NCI-H1048 (cell line): ENCODE measurements at regions not wholly inside any gene's neighbourhood (a gene's known extent, or its start where the extent isn't known, plus 50 kb on each side); places are given as distances from the start of the nearest gene placed in this dataset.
"Not testable (repeated sequence)": the region's sequence is repeated elsewhere in the genome, so short reads cannot be mapped to it uniquely, and the experiment has no call there.

Experiments
- DNase-seq: peaks from one replicate; lab custom pipeline; 2025; lab: John Stamatoyannopoulos, UW

GRCh38 chr4:170272959-170273358 is 183.2 kb upstream of the AADAT start:
- DNase-seq = no peak

DNA sequence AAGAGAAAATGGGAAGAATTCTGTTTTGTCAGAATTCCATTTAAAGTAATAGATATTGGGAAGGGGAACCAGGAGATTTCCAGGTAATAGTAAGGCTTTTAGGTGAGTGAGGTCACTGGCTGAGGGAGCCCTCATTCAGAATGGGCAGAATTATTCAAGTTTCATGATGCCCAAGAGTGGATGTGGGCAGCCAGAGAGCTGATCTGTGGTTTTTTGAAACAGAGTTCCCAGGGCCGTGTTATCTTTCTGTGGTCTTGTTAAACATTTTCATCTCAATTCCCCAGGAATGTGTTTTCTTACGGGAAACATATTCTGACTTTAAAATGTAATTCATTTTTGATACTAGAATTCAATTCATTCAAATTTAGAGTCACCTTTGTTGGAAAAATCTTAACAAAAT is 182.0 kb upstream of the AADAT start:
- DNase-seq = no peak

DNA sequence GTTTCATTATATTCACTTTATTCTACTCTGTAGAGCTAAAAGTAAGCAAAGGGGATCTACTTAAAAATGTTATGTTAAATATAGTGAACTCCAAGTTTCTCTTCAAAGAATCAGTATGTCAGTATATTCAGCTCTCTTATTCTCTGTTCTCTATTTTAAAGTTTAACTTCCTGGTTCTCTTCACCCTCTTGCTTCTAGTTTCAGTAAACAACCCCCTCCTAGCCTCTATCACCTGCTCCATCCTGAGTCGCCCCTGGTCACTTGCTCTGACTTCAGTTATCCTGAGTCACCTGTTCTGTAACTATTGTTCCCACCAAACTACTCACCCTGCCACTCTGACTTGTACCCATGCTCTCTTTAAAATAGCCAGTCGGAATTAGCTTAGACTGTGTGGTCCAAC is 180.9 kb upstream of the AADAT start:
- no peak for DNase-seq

GRCh38 chr4:170269950-170270349 is 180.2 kb upstream of the AADAT start:
- DNase-seq = no peak

- peak; percentile 83 for DNase-seq
Measured at GRCh38 chr4:170259631-170260153, 169.9 kb upstream of the AADAT start.

GRCh38 chr4:170256807-170257206 is 167.1 kb upstream of the AADAT start:
- DNase-seq = no peak

DNA sequence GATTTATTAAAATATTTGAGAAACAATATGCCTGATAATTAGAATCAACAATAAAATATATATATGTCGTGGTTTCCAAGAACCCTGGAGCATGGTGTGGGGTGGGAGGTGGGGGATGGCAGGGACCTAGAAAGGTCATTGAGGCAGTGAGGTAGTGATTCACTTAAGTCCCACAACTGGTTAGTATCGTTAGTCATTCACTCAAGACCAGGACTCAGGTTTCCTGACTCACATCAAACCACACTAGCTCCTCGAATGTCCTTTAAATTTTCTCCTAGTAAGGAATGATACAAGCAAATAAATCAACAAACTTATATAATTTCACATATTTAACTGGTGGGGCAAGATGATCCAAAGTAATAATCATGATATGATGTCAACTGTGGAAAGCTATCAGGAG is 158.8 kb upstream of the AADAT start:
- DNase-seq = no peak

DNA sequence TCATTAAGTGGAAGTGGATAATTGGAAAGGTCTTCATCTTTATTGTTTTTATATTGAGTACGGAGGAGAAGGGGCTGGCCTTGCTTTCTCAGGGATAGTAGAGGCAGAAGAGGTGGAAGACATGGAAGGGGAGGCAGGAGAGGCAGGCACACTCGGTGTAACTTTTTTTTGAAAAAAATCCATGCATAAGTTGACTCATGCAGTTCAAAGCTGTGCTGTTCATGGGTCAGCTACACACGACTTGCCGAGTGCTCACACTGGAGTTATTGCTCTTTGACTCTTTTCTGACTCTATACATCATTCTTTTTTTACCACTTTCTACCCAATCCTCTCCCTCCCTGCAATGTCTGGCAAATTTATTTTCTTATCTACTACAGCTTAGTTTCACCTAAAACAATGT is 158.3 kb upstream of the AADAT start:
- DNase-seq = no peak

DNA sequence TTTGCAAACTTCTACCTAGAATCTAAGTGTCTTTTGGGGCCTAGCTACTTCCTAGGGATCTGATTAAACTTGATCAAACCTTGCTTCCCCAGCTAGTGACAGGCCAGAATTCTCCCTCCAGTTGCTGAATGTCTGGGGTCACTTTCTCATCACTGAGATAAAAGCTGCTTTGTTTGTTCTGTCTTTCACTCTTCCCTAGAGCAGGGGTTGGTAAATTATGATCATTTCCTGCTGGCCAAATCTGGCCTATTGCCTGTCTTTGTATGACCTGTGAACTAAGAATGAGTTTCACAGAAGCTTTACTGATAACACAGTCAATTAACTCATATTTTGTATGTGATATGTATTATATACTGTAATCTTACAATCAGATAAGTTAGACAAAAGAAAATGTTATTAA is 157.8 kb upstream of the AADAT start:
- DNase-seq = no peak

DNA sequence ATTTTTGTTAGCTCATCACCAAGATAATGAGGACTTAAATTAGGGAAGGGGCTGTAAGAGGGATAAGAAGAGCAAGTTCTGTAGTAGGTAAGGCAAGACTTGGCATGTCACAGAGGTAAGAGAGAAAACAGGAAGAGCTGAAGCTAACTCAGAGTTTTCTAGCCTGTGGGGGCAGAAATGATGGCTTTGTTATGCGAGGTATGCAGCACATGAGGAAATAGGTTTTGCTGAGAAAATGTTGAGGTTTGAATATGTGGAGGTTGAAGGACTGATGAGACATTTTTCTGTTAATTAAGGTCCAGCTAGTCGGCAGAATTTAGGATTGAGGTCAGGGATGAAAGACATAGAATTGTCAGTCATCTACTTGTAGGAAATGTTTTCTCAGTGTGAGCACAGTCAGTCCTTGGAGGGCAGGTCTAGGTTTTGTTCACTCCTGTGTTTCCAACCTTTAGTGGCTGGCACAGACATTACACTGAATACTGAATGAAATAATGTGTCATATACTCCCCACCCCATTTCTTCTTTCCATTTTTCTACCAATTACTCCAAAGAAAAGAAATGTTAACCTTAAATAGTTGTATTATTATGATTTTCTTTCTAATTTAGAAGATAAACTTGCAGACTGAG is 154.0 kb upstream of the AADAT start:
- no peak for DNase-seq

GRCh38 chr4:170242471-170242870 is 152.7 kb upstream of the AADAT start:
- no peak for DNase-seq

DNA sequence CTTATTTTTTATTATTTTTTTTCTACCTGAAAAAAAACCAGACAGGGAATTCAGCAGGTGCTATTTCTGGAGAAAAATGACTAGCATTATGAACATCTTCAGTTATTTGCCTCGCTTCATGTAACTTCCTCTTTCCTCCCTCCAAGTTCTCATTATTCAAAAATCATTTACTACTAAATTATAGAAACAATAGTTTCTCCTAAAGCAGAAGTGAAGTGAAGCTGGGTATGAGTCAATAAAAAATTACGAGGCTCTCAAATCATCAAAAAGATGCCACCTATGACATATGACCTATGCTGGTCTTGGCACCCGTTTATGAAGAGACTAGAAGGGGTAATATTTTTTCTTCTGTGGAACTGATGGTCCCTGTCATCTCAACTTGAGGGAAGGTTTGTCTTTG is 145.0 kb upstream of the AADAT start:
- no peak for DNase-seq

DNA sequence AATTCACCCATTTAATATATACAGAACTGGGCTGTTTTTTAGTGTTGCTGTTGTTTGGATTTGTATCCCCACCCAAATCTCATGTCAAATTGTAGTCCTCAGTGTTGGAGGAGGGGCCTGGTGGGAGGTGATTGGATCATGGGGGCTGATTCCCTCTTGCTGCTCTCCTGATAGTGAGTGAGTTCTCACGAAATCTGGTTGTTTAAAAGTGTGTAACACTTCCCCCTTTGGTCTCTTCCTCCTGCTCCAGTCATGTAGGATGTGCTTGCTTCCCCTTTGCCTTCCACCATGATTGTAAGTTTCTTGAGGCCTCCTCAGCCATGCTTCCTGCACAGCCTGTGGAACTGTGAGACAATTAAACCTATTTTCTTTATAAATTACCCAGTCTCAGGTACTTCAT is 141.6 kb upstream of the AADAT start:
- DNase-seq = no peak

DNA sequence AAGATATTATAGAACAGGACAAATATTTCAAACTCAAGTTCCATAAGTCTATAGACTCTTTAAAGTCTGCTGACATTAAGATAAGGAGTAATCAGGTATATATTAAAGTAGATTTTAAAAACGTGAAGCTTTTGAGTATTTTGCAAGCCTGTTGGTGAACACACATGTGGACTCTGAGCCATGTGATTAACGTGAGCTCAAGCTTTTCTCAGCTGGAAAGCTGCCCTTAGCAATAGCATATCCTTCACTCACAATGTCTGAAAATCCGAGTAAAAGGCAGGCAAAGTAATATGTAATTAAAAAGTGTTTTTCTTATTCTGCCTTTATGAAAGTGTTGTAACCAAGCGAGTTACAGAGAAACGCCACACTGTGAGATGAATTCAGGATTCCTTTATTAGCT is 140.5 kb upstream of the AADAT start:
- no peak for DNase-seq

DNA sequence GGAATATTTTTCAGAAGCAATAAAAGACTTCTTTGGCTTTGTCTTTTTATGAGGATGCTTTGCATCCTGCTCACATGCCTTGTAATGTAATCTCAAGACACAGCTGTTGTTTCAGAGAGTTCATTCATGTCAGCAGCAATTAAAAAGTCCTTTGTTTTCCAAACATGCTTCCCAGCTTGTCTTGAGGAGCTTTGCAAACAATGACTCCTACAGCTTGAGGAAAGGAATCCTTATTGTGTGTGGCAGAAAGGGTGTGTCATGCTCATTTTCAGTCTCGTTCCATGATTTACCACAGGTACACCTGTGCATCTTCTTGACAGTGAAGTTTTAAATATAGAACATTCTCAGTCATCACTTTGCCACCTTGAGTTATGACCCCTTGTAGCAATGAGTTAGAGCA is 139.2 kb upstream of the AADAT start:
- no peak for DNase-seq

GRCh38 chr4:170227928-170228327 is 138.2 kb upstream of the AADAT start:
- DNase-seq = no peak

DNA sequence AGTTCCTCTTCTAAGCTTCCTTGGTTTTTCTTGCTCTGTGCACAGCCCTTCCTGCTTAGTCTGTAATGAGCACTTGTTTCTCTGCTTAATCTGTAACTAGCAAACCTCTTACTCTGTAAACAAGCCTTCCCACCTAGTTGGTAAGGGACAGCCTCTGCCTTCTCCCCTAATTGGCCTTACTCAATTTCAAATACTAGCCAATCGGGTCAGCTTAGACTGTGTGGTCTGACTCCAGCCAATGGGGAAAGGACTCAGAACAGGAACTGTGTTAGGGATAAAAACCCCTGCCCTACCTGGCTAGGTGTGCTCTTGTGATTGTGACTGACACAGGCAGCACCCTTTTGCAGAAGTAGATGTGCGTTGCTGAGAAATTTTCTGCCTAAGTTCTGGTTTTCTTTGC is 136.5 kb upstream of the AADAT start:
- DNase-seq = no peak

GRCh38 chr4:170214731-170215130 is 125.0 kb upstream of the AADAT start:
- no peak for DNase-seq

GRCh38 chr4:170214101-170214500 is 124.3 kb upstream of the AADAT start:
- no peak for DNase-seq

- no peak for DNase-seq
Measured at GRCh38 chr4:170202721-170203120, 113.0 kb upstream of the AADAT start.

DNA sequence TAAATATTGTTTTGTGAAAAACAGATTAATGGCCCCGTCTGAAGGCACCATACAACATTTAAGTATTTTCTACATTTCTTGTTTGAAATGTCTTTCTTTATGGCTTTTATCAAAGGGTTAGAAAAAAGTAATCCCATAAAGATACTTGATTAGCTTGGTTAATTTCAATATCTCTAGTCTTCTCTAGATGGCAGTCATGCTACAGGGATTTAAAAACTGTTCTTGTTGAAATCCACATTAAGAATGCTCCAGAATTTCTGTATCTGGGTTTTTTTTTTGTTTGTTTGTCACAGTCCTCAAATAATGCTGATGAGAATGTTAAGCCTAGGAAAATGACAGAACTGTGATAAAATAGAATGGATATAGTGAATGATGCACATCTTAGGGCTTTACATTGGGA is 109.0 kb upstream of the AADAT start:
- no peak for DNase-seq

DNA sequence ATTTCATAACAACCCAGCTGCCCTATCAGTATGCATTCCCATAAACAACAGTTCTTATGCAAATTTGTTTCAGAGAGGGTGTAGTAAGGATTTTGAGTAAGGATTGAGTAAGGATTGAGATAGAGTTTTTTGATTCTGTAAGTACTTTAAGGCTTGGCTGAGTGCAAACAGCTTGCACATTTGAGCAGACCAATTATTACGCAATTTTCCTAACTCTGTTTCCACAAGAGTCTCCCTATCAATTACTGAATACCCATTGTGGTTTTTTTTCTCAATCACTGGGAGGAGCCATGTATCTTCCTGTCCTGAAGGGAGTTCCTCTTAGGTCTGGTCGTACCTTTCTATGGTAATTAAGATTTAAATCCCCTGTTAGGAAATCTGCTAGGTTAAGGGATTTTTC is 105.0 kb upstream of the AADAT start:
- not testable (repeated sequence) for DNase-seq

- DNase-seq = no peak
Measured at GRCh38 chr4:170193496-170193895, 103.7 kb upstream of the AADAT start.

DNA sequence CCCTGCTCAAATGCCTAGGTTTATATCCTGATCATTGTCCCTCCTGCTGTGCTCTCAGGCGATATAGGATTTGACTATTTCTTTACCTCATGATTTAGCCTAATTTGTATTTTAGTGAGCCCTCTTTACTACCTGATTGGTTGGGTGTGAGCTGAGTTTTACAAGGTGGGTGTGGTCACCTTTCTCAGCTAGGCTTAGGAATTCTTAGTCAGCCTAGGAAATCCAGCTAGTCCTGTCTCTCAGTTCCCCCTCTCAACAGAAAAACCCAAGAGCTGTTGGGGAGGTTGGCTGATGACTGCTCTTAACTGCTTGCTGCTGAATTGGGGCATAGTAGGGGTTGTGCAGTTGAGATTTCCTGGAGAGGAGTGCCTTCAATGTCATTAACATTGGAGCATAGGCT is 100.5 kb upstream of the AADAT start:
- no peak for DNase-seq

DNA sequence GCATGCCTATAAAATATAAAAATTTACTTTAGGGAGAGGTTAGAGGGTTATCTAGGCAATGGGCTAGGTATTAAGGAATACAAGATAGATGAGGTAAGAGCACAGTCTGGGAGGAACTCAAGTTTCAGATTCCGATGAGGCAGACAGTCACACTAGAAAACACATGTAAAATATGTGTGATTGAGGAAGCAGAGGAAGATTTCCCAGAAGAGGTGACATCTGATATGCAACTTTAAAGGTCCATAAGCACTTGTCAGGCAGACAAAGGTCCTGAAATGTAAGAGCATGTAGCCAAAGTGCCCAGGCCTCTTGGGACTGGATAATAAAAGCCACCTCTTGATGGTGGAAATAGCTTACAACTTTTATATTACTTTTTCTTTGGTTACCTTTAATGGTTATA is 81.1 kb upstream of the AADAT start:
- DNase-seq = no peak
